ENCODE measurements at regions not wholly inside any gene's neighbourhood (a gene's known extent, or its start where the extent isn't known, plus 50 kb on each side); places are given as distances from the start of the nearest gene placed in this dataset.

DNA sequence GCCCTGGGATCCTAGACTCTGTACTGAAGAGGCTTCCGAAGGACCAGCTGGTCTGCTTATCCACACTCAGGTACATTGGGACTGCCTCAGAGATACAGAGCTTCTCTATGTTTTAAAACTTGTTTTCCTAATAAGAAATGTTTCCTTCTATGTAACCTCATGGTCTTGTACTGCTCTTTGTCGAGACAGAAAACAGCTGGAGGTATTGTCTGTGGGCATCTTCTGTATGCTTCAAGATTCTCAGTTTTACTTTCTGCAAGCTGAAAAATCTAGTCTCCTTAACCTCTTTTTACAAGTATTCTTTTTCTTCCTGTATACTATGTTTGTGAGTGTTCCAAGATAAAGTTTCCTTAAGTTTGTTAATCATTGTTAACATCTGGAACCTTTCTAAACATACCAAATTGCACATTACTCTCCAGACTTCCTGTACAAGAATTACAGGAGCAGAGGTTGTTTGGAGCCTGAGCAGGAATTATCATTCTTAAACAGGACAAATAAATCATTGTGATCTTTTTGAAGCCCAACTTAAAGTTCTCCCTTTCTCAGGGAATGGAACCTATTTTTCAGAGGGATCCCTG is 358.3 kb upstream of the CFAP20DC start:
- TF ChIP-seq, protein P1, sequence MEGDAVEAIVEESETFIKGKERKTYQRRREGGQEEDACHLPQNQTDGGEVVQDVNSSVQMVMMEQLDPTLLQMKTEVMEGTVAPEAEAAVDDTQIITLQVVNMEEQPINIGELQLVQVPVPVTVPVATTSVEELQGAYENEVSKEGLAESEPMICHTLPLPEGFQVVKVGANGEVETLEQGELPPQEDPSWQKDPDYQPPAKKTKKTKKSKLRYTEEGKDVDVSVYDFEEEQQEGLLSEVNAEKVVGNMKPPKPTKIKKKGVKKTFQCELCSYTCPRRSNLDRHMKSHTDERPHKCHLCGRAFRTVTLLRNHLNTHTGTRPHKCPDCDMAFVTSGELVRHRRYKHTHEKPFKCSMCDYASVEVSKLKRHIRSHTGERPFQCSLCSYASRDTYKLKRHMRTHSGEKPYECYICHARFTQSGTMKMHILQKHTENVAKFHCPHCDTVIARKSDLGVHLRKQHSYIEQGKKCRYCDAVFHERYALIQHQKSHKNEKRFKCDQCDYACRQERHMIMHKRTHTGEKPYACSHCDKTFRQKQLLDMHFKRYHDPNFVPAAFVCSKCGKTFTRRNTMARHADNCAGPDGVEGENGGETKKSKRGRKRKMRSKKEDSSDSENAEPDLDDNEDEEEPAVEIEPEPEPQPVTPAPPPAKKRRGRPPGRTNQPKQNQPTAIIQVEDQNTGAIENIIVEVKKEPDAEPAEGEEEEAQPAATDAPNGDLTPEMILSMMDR (IDR thresholded peaks at IDR 0.05; ENCODE audit: low read length): no peak
- TF ChIP-seq EZH2 (optimal IDR thresholded peaks at IDR 0.05; ENCODE audit: low read depth, low read length): no peak

Data from MM.1S (cell line).